BJ (cell line): ENCODE measurements at regions not wholly inside any gene's neighbourhood (a gene's known extent, or its start where the extent isn't known, plus 50 kb on each side); places are given as distances from the start of the nearest gene placed in this dataset.
"Not testable (repeated sequence)": the region's sequence is repeated elsewhere in the genome, so short reads cannot be mapped to it uniquely, and the experiment has no call there.

ENCODE experiments used
- CTCF ChIA-PET: fragments of 350-600 bp; formaldehyde crosslinking; extraction: SDS; loops from one replicate; lab custom pipeline; 2021; ENCODE audit warnings: antibody characterized with exemption, inconsistent platforms; lab: Yijun Ruan, JAX
- POLR2A ChIA-PET: fragments of 300-600 bp; sonication (Branson Sonifier 250); formaldehyde crosslinking; extraction: SDS; loops from one replicate; lab custom pipeline; 2021; ENCODE audit warnings: antibody characterized with exemption; lab: Charles Lee
- DNase-seq: peaks from one replicate; pipeline ENCODE4 v3.0.0-alpha.2; 2011; ENCODE audit warnings: low read depth
- H3K27me3 ChIP-seq: 2 replicates; pipeline ENCODE4 v1.6.0; 2011; ENCODE audit warnings: low read length; ENCODE audit not compliant: control insufficient read depth, insufficient read depth
- H3K36me3 ChIP-seq: 2 replicates; pipeline ENCODE4 v1.5.1; 2011; ENCODE audit warnings: low read length; ENCODE audit not compliant: control insufficient read depth, insufficient read depth
- H3K4me3 ChIP-seq: 2 replicates; pipeline ENCODE4 v1.5.1; 2011; ENCODE audit warnings: low read depth, mild to moderate bottlenecking, control low read depth, low read length
- TF ChIP-seq, protein P1 (sequence below): IDR thresholded peaks from 2 replicates; pipeline ENCODE4 v1.5.1; 2011; ENCODE audit warnings: low read depth, mild to moderate bottlenecking, control low read depth, inconsistent platforms, low read length, moderate library complexity; ENCODE audit not compliant: insufficient read depth

DNA sequence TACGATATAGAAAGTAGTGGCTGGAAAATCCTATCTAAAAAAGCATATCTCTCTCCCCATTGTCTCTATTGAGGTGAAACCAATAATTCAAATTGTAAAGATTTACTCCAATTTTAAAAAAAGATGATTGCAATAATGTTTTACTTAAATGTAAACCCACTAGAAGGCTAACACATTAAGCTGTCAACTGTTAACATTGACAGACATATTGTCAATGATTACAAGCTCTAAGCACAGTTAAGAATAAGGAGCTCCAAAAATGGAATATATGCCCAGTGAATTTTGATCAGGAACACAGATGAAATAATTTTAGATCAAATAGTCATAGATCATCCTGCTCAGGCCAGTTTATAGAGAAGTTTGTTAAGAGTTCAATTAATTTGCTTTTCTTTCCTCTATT, 123.6 kb upstream of the NETO1 start:
- DNase-seq: no peak
- no peaks in the 10 kb centered on the region for H3K36me3 ChIP-seq
- CTCF ChIA-PET: no interaction called here
- no peaks in the 10 kb centered on the region for H3K27me3 ChIP-seq
- TF ChIP-seq, protein P1, sequence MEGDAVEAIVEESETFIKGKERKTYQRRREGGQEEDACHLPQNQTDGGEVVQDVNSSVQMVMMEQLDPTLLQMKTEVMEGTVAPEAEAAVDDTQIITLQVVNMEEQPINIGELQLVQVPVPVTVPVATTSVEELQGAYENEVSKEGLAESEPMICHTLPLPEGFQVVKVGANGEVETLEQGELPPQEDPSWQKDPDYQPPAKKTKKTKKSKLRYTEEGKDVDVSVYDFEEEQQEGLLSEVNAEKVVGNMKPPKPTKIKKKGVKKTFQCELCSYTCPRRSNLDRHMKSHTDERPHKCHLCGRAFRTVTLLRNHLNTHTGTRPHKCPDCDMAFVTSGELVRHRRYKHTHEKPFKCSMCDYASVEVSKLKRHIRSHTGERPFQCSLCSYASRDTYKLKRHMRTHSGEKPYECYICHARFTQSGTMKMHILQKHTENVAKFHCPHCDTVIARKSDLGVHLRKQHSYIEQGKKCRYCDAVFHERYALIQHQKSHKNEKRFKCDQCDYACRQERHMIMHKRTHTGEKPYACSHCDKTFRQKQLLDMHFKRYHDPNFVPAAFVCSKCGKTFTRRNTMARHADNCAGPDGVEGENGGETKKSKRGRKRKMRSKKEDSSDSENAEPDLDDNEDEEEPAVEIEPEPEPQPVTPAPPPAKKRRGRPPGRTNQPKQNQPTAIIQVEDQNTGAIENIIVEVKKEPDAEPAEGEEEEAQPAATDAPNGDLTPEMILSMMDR: no peak
- no peak overlapping the region for H3K4me3 ChIP-seq
- POLR2A ChIA-PET: no interaction called here

DNA sequence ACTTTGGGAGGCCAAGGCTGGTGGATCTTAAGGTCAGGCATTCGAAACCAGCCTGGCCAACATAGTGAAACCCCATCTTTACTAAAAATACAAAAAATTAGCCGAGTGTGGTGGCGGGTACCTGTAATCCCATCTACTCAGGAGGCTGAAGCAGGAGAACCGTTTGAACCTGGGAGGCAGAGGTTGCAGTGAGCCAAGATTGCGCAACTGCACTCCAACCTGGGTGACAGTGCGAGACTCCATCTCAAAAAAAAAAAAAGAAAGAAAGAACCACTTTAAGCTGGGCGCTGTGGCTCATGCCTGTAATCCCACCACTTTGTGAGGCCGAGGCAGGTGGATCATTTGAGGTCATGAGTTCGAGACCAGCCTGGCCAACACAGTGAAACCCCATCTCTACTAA, 119.8 kb upstream of the NETO1 start:
- DNase-seq, H3K36me3 ChIP-seq, H3K27me3 ChIP-seq, CTCF ChIA-PET, POLR2A ChIA-PET, H3K4me3 ChIP-seq: not testable (repeated sequence)

DNA sequence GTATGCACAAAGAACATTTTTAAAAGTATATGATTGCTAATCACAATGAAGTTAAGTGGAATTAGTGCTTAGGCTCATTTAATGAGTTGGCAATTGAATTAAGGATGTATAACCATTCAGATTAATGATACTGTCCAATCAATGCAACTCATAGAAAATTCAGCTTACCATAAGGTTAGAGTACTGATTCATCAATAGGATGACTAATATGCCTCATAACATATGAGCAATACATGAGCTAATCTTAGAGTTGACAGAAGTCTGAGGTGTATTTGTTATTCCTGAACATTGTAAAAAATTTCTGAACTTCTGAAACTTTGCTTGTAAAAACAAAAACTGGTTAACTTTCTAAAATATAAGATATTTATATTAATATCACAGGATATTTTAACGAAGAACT, 118.3 kb upstream of the NETO1 start:
- POLR2A ChIA-PET: no interaction called here
- CTCF ChIA-PET: no interaction called here
- Histone ChIP-seq H3K4me3 (no peak overlapping the region), H3K27me3 (no peaks in the 10 kb centered on the region), H3K36me3 (no peaks in the 10 kb centered on the region)
- no peak for DNase-seq
- TF ChIP-seq, protein P1: no peak

DNA sequence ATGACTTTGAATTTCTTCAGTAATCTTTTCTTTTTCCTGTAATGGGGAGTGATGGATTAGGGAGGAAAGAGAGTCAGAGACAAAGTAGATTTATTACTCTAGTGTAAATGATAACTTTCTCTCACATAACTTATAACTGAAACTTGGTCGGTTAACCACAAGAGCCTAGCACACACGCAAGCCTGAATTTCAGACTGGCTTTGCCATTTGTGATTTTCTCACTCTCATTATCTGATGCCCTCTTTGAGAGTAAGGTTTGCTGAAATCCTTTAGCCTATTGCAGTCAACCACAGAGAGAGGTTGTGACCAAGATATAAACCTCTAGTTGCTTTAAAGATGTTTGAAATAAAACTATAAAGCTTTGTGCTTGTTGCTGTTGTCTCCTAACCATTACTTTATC, 117.9 kb upstream of the NETO1 start:
- TF ChIP-seq, protein P1: no peak
- ChIA-PET CTCF (no interaction called here), POLR2A (no interaction called here)
- no peaks in the 10 kb centered on the region for H3K27me3 ChIP-seq
- no peak for DNase-seq
- H3K36me3 ChIP-seq: no peaks in the 10 kb centered on the region
- no peak overlapping the region for H3K4me3 ChIP-seq

DNA sequence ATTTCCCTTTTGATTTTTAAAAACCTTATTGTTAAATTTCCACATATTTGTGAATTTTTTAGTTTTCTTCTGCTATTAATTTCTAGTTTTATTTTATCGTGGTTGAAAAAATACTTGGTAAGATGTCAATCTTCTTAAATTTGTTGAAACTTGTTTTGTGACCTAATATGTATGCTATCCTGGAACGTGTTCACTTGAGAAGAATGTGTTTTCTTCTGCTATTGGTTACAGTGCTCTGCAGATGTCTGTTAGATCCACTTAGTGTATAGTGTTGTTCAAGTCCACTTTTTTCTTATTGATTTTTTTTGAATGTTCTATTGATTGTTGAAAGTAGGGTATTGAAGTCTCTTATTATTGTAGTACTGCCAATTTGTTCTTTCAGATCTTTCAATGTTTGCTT, 116.5 kb upstream of the NETO1 start:
- ChIA-PET CTCF (no interaction called here), POLR2A (no interaction called here)

DNA sequence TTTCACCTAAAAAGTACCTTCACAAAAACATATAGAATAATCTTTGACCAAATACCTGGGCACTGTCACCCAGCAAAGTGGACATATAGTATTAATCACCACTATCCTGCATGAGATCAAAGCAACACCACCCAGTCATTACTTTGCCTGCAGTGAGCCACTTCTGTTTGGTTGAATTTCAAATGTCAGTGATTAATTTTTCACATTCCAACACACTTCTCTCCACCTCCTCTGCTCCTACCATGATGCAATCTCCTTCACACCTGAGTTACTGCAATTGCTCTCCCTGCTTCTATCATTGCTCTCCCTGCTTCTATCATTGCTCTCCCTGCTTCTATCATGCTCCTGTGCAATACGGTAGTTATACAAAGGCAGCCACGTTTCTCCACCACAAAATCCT, 106.1 kb upstream of the NETO1 start:
- POLR2A ChIA-PET: no interaction called here

More for the DNA sequence above, 116.5 kb upstream of the NETO1 start:
- no peak for DNase-seq
- Histone ChIP-seq H3K36me3 (no peaks in the 10 kb centered on the region), H3K4me3 (no peak overlapping the region), H3K27me3 (no peaks in the 10 kb centered on the region)
- TF ChIP-seq, protein P1: no peak

More for the DNA sequence above, 106.1 kb upstream of the NETO1 start:
- H3K4me3 ChIP-seq: no peak overlapping the region
- H3K36me3 ChIP-seq: no peaks in the 10 kb centered on the region
- no peaks in the 10 kb centered on the region for H3K27me3 ChIP-seq
- CTCF ChIA-PET: no interaction called here
- TF ChIP-seq, protein P1: no peak
- no peak for DNase-seq
